Brain microvascular endothelial cell (primary cell): ENCODE measurements at regions not wholly inside any gene's neighbourhood (a gene's known extent, or its start where the extent isn't known, plus 50 kb on each side); places are given as distances from the start of the nearest gene placed in this dataset.

Experiments
- DNase-seq: peaks from one replicate; pipeline ENCODE4 v3.0.0-alpha.2; 2020
- H3K27ac ChIP-seq: fragments of 250-450 bp; sonication (Bioruptor Pico); 2 replicates; pipeline ENCODE4 v1.5.1; 2020; ENCODE audit warnings: mild to moderate bottlenecking, moderate library complexity
- H3K27me3 ChIP-seq: fragments of 250-450 bp; sonication (Bioruptor Pico); replicated peaks from 2 replicates; pipeline ENCODE4 v1.5.1; 2020; ENCODE audit warnings: mild to moderate bottlenecking
- H3K36me3 ChIP-seq: fragments of 250-450 bp; sonication (Bioruptor Pico); replicated peaks from 2 replicates; pipeline ENCODE4 v1.5.1; 2020; ENCODE audit warnings: mild to moderate bottlenecking
- H3K4me3 ChIP-seq: 2 replicates; pipeline ENCODE4 v1.5.1; 2011; ENCODE audit warnings: low read depth, mild to moderate bottlenecking, control low read depth, low read length, moderate library complexity
- in situ Hi-C: cut with HindIII; loops from 2 replicates; pipeline ENCODE4 v1.10.0; 2017; ENCODE audit warnings: low sequenced_read_pairs, low pct_ligation_motif_present
- TF ChIP-seq, protein P1 (sequence below): IDR thresholded peaks from 2 replicates; pipeline ENCODE4 v1.5.1; 2011; ENCODE audit warnings: low read depth, mild to moderate bottlenecking, moderate library complexity, low read length, control low read depth, inconsistent platforms; ENCODE audit errors: missing control alignments

GRCh38 chr5:89080467-89081116 is 197.6 kb upstream of the MEF2C start:
- Histone ChIP-seq H3K27me3 (no peaks in the 10 kb centered on the region), H3K36me3 (no peaks in the 10 kb centered on the region), H3K27ac (no peak overlapping the region), H3K4me3 (no peak overlapping the region)
- in situ Hi-C loops: no loop called here
- TF ChIP-seq, protein P1, sequence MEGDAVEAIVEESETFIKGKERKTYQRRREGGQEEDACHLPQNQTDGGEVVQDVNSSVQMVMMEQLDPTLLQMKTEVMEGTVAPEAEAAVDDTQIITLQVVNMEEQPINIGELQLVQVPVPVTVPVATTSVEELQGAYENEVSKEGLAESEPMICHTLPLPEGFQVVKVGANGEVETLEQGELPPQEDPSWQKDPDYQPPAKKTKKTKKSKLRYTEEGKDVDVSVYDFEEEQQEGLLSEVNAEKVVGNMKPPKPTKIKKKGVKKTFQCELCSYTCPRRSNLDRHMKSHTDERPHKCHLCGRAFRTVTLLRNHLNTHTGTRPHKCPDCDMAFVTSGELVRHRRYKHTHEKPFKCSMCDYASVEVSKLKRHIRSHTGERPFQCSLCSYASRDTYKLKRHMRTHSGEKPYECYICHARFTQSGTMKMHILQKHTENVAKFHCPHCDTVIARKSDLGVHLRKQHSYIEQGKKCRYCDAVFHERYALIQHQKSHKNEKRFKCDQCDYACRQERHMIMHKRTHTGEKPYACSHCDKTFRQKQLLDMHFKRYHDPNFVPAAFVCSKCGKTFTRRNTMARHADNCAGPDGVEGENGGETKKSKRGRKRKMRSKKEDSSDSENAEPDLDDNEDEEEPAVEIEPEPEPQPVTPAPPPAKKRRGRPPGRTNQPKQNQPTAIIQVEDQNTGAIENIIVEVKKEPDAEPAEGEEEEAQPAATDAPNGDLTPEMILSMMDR: no peak
- no peak for DNase-seq

- Histone ChIP-seq H3K27me3 (no peaks in the 10 kb centered on the region), H3K36me3 (no peaks in the 10 kb centered on the region), H3K27ac (no peak overlapping the region), H3K4me3 (no peak overlapping the region)
- in situ Hi-C loops: no loop called here
- TF ChIP-seq, protein P1: no peak
- no peak for DNase-seq
Measured at GRCh38 chr5:89072842-89073672, 190.1 kb upstream of the MEF2C start.

- no peaks in the 10 kb centered on the region for H3K36me3 ChIP-seq
- H3K27me3 ChIP-seq: no peaks in the 10 kb centered on the region
- H3K4me3 ChIP-seq: no peak overlapping the region
- DNase-seq: no peak
- in situ Hi-C loops: no loop called here
- no peak overlapping the region for H3K27ac ChIP-seq
- TF ChIP-seq, protein P1: no peak
Measured at GRCh38 chr5:89071941-89072331, 189.0 kb upstream of the MEF2C start.

GRCh38 chr5:89071101-89071940 is 188.3 kb upstream of the MEF2C start:
- in situ Hi-C loops: no loop called here
- no peak overlapping the region for H3K27ac ChIP-seq
- no peak overlapping the region for H3K4me3 ChIP-seq
- no peak for DNase-seq
- no peaks in the 10 kb centered on the region for H3K36me3 ChIP-seq
- H3K27me3 ChIP-seq: no peaks in the 10 kb centered on the region
- TF ChIP-seq, protein P1: no peak

GRCh38 chr5:89069591-89069990 is 186.6 kb upstream of the MEF2C start:
- no peak overlapping the region for H3K4me3 ChIP-seq
- no peaks in the 10 kb centered on the region for H3K36me3 ChIP-seq
- no peaks in the 10 kb centered on the region for H3K27me3 ChIP-seq
- in situ Hi-C loops: no loop called here
- TF ChIP-seq, protein P1: no peak
- DNase-seq: no peak
- no peak overlapping the region for H3K27ac ChIP-seq
